Thoracic aorta (tissue), 2 donors: ENCODE measurements at regions not wholly inside any gene's neighbourhood (a gene's known extent, or its start where the extent isn't known, plus 50 kb on each side); places are given as distances from the start of the nearest gene placed in this dataset.

Source experiments
- ATAC-seq: fragments of 150-250 bp; one replicate; pipeline ENCODE4 v1.8.0; 2017; ENCODE audit warnings: low read depth; ENCODE audit not compliant: insufficient number of reproducible peaks, low FRiP score
- DNase-seq: peaks from one replicate; pipeline ENCODE4 v3.0.0-alpha.2; 2020; ENCODE audit warnings: low spot score
- H3K27ac ChIP-seq, 2 donors: fragments of 200-600 bp; sonication (generic); 1 replicate in 1 of 2; 2 replicates in 1 of 2; pipeline ENCODE4 v1.5.1; 2016; ENCODE audit warnings: mild to moderate bottlenecking in 2 of 2, moderate library complexity in 2 of 2
- H3K27me3 ChIP-seq: fragments of 200-600 bp; sonication (generic); replicated peaks from 2 replicates; pipeline ENCODE4 v1.6.0; 2016; ENCODE audit warnings: mild to moderate bottlenecking; ENCODE audit not compliant: insufficient read depth
- H3K36me3 ChIP-seq: fragments of 200-600 bp; sonication (generic); one replicate; pipeline ENCODE4 v1.5.1; 2016
- H3K4me1 ChIP-seq, 2 donors: fragments of 200-600 bp; sonication (generic); 1 replicate in 1 of 2; 2 replicates in 1 of 2; pipeline versions ENCODE4 v1.5.1 to v1.6.0; 2016; ENCODE audit warnings: low read depth in 2 of 2, mild to moderate bottlenecking in 1 of 2; ENCODE audit not compliant: control insufficient read depth in 1 of 2
- H3K4me3 ChIP-seq: fragments of 200-600 bp; sonication (generic); 2 replicates; pipeline ENCODE4 v1.5.1; 2016; ENCODE audit warnings: mild to moderate bottlenecking
- H3K9me3 ChIP-seq: fragments of 200-600 bp; sonication (generic); 2 replicates; pipeline ENCODE4 v1.5.1; 2016
- CTCF ChIP-seq: fragments of 200-600 bp; sonication (generic); IDR thresholded peaks from one replicate; pipeline ENCODE4 v1.5.1; 2019; ENCODE audit warnings: antibody characterized with exemption

- ATAC-seq (no peak), DNase-seq (no peak)
- H3K27me3 ChIP-seq = no peaks in the 10 kb centered on the region
- H3K9me3 ChIP-seq = no peaks in the 10 kb centered on the region
- no peaks in the 10 kb centered on the region for H3K36me3 ChIP-seq
- no peak for TF ChIP-seq CTCF
- H3K27ac ChIP-seq = no peak overlapping the region
- no peaks in the 10 kb centered on the region for H3K4me1 ChIP-seq
- H3K4me3 ChIP-seq = no peak overlapping the region
These were observed 1197.7 kb upstream of the CELF2 start for GRCh38 chr10:9819756-9820494.

- H3K36me3 ChIP-seq = no peaks in the 10 kb centered on the region
- no peak for TF ChIP-seq CTCF
- H3K27me3 ChIP-seq = no peaks in the 10 kb centered on the region
- no peaks in the 10 kb centered on the region for H3K4me1 ChIP-seq
- H3K9me3 ChIP-seq = no peaks in the 10 kb centered on the region
- H3K27ac ChIP-seq = no peak overlapping the region
- no peak overlapping the region for H3K4me3 ChIP-seq
- DNase-seq = no peak
- ATAC-seq = no peak
These were observed 1194.3 kb upstream of the CELF2 start for GRCh38 chr10:9823268-9823930.

GRCh38 chr10:9824631-9825071 lies 1193.0 kb upstream of the CELF2 start:
- DNase-seq (no peak), ATAC-seq (no peak)
- no peak overlapping the region for H3K4me3 ChIP-seq
- no peak for TF ChIP-seq CTCF
- H3K36me3 ChIP-seq = no peaks in the 10 kb centered on the region
- no peaks in the 10 kb centered on the region for H3K27me3 ChIP-seq
- no peaks in the 10 kb centered on the region for H3K9me3 ChIP-seq
- no peak overlapping the region for H3K27ac ChIP-seq
- no peaks in the 10 kb centered on the region for H3K4me1 ChIP-seq

GRCh38 chr10:9825491-9826018 lies 1192.1 kb upstream of the CELF2 start:
- TF ChIP-seq CTCF = no peak
- Histone ChIP-seq H3K36me3 (no peaks in the 10 kb centered on the region), H3K9me3 (no peaks in the 10 kb centered on the region), H3K4me3 (no peak overlapping the region), H3K27me3 (no peaks in the 10 kb centered on the region), H3K4me1 (no peaks in the 10 kb centered on the region), H3K27ac (no peak overlapping the region)
- ATAC-seq (no peak), DNase-seq (no peak)

- H3K4me3 ChIP-seq = no peak overlapping the region
- DNase-seq = no peak
- no peak for TF ChIP-seq CTCF
- no peak for ATAC-seq
- no peaks in the 10 kb centered on the region for H3K27me3 ChIP-seq
- no peaks in the 10 kb centered on the region for H3K9me3 ChIP-seq
- H3K27ac ChIP-seq = no peak overlapping the region
- no peaks in the 10 kb centered on the region for H3K4me1 ChIP-seq
- no peaks in the 10 kb centered on the region for H3K36me3 ChIP-seq
These were observed 1189.6 kb upstream of the CELF2 start for GRCh38 chr10:9828110-9828509.
